ENCODE measurements at regions not wholly inside any gene's neighbourhood (a gene's known extent, or its start where the extent isn't known, plus 50 kb on each side); places are given as distances from the start of the nearest gene placed in this dataset.

DNA sequence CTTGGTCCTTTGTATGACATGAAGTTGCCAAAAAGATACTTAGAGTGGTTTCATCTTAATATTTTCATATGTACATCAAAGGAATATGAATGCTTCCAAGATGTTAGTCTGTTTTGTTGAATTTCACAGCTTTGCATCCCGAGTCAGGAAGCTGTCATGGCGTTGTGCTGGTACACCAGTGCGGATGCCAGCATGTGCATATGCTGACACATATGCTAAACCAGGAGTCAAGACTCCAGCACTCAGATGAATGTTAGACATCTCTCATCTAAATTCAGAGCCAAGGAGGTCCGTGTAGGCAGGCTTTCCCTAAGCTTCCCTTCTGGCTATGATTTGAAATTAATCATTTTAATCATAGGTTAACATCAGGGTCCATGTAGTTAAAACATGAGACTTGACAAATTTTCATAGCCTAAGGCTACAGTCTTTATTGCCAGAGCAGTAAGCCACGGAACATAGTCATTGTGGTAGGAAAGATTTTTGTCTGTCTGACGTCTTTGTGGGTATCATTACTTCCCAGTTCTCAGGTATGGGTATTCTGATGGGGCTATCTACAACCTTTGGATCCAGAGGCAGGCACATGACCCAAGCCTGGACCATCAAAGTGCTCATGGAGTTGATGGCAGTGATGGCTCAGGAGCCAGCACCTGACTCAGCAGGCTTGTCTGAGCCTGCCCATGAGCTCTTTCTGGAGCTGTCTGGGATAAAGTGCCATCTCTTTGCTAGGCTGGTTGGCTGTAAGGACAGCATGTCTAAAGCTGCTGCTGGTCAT, 246.1 kb downstream of the KCNRG start:
- TF ChIP-seq, protein P1, sequence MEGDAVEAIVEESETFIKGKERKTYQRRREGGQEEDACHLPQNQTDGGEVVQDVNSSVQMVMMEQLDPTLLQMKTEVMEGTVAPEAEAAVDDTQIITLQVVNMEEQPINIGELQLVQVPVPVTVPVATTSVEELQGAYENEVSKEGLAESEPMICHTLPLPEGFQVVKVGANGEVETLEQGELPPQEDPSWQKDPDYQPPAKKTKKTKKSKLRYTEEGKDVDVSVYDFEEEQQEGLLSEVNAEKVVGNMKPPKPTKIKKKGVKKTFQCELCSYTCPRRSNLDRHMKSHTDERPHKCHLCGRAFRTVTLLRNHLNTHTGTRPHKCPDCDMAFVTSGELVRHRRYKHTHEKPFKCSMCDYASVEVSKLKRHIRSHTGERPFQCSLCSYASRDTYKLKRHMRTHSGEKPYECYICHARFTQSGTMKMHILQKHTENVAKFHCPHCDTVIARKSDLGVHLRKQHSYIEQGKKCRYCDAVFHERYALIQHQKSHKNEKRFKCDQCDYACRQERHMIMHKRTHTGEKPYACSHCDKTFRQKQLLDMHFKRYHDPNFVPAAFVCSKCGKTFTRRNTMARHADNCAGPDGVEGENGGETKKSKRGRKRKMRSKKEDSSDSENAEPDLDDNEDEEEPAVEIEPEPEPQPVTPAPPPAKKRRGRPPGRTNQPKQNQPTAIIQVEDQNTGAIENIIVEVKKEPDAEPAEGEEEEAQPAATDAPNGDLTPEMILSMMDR (IDR thresholded peaks at IDR 0.05), result no peak
- no peak for TF ChIP-seq POLR2A (IDR thresholded peaks at IDR 0.05)

Data from heart left ventricle (tissue), 13 donors.